Stimulated activated CD4-positive, alpha-beta T cell treated with anti-CD3 and anti-CD28 coated beads, Interleukin-15, amount 100 ng/mL, for 48 hours (primary cell): ENCODE measurements at regions not wholly inside any gene's neighbourhood (a gene's known extent, or its start where the extent isn't known, plus 50 kb on each side); places are given as distances from the start of the nearest gene placed in this dataset.

Experiments
- DNase-seq, 2 donors: peaks; one replicate each; pipeline ENCODE4 v3.0.0-alpha.2; 2020; ENCODE audit warnings: low read depth in 2 of 2

- no peak for DNase-seq
Measured at GRCh38 chr17:72301887-72302286, 181.1 kb downstream of the SOX9 start.

- DNase-seq, result no peak
Measured at GRCh38 chr17:72302735-72303134, 181.9 kb downstream of the SOX9 start.

- no peak for DNase-seq
Measured at GRCh38 chr17:72303787-72304733, 183.2 kb downstream of the SOX9 start.

- no peak for DNase-seq
Measured at GRCh38 chr17:72304859-72305258, 184.0 kb downstream of the SOX9 start.

GRCh38 chr17:72305472-72305871, 184.7 kb downstream of the SOX9 start:
- no peak for DNase-seq

GRCh38 chr17:72306037-72306436, 185.2 kb downstream of the SOX9 start:
- no peak for DNase-seq

- DNase-seq, result no peak
Measured at GRCh38 chr17:72307836-72308235, 187.0 kb downstream of the SOX9 start.

GRCh38 chr17:72308744-72309385, 188.0 kb downstream of the SOX9 start:
- no peak for DNase-seq

- no peak for DNase-seq
Measured at GRCh38 chr17:72311004-72311403, 190.2 kb downstream of the SOX9 start.

GRCh38 chr17:72315122-72315913, 194.5 kb downstream of the SOX9 start:
- DNase-seq, result no peak

- DNase-seq, result no peak
Measured at GRCh38 chr17:72318131-72318530, 197.3 kb downstream of the SOX9 start.

GRCh38 chr17:72321896-72322295, 201.1 kb downstream of the SOX9 start:
- no peak for DNase-seq

- no peak for DNase-seq
Measured at GRCh38 chr17:72332367-72332766, 211.5 kb downstream of the SOX9 start.

GRCh38 chr17:72333570-72333969, 212.8 kb downstream of the SOX9 start:
- DNase-seq, result no peak

GRCh38 chr17:72334205-72334604, 213.4 kb downstream of the SOX9 start:
- DNase-seq, result no peak

- DNase-seq, result no peak
Measured at GRCh38 chr17:72336026-72336803, 215.4 kb downstream of the SOX9 start.

GRCh38 chr17:72336804-72337070, 215.9 kb downstream of the SOX9 start:
- no peak for DNase-seq

- no peak for DNase-seq
Measured at GRCh38 chr17:72338304-72338703, 217.5 kb downstream of the SOX9 start.

- DNase-seq, result no peak
Measured at GRCh38 chr17:72338847-72339790, 218.3 kb downstream of the SOX9 start.

- DNase-seq, result no peak
Measured at GRCh38 chr17:72340836-72341235, 220.0 kb downstream of the SOX9 start.

GRCh38 chr17:72342061-72342460, 221.2 kb downstream of the SOX9 start:
- DNase-seq, result no peak
